RWPE2 (cell line): ENCODE measurements at regions not wholly inside any gene's neighbourhood (a gene's known extent, or its start where the extent isn't known, plus 50 kb on each side); places are given as distances from the start of the nearest gene placed in this dataset.

Source experiments
- ATAC-seq: fragments of 200-7000 bp; cut with Tn5 transposase; 3 replicates; pipeline ENCODE4 v1.9.1; 2021; ENCODE audit warnings: low read depth
- DNase-seq: peaks from one replicate; pipeline ENCODE4 v3.0.0-alpha.2; 2020; ENCODE audit warnings: low spot score
- H3K27ac ChIP-seq: fragments of 450-650 bp; 2 replicates; pipeline ENCODE4 v1.5.1; 2017; ENCODE audit warnings: mild to moderate bottlenecking; ENCODE audit not compliant: poor library complexity, severe bottlenecking
- H3K27me3 ChIP-seq: fragments of 250-450 bp; sonication (Bioruptor Pico); 2 replicates; pipeline ENCODE4 v1.5.1; 2021; ENCODE audit warnings: mild to moderate bottlenecking, moderate library complexity; ENCODE audit not compliant: insufficient read depth, poor library complexity, severe bottlenecking
- H3K36me3 ChIP-seq: fragments of 250-450 bp; sonication (Bioruptor Pico); 2 replicates; pipeline ENCODE4 v1.5.1; 2020; ENCODE audit warnings: low read depth, mild to moderate bottlenecking, moderate library complexity
- H3K4me1 ChIP-seq: fragments of 250-450 bp; sonication (Bioruptor Pico); 2 replicates; pipeline ENCODE4 v1.5.1; 2021; ENCODE audit warnings: mild to moderate bottlenecking, moderate library complexity; ENCODE audit not compliant: insufficient read depth, poor library complexity, severe bottlenecking
- H3K4me3 ChIP-seq: fragments of 250-450 bp; sonication (Bioruptor Pico); 2 replicates; pipeline ENCODE4 v1.5.1; 2021; ENCODE audit warnings: mild to moderate bottlenecking, moderate library complexity; ENCODE audit not compliant: severe bottlenecking
- H3K9me3 ChIP-seq: fragments of 250-450 bp; sonication (Bioruptor Pico); 2 replicates; pipeline ENCODE4 v1.5.1; 2021; ENCODE audit warnings: mild to moderate bottlenecking, moderate library complexity; ENCODE audit not compliant: severe bottlenecking
- CTCF ChIP-seq: fragments of 450-650 bp; IDR thresholded peaks from one replicate; pipeline ENCODE4 v1.5.1; 2017; ENCODE audit warnings: mild to moderate bottlenecking, moderate library complexity; ENCODE audit not compliant: poor library complexity, severe bottlenecking

GRCh38 chr3:69590111-69590510, 149.2 kb upstream of the MITF start:
- ATAC-seq (no peak), DNase-seq (no peak)
- H3K4me1 ChIP-seq: no peaks in the 10 kb centered on the region
- H3K36me3 ChIP-seq: no peaks in the 10 kb centered on the region
- no peak overlapping the region for H3K4me3 ChIP-seq
- no peaks in the 10 kb centered on the region for H3K9me3 ChIP-seq
- no peak overlapping the region for H3K27ac ChIP-seq
- peaks cover 11% of the 10 kb centered on the region for H3K27me3 ChIP-seq
- TF ChIP-seq CTCF: no peak

GRCh38 chr3:69588170-69588569, 151.1 kb upstream of the MITF start:
- Histone ChIP-seq H3K27me3 (peaks cover 22% of the 10 kb centered on the region), H3K27ac (no peak overlapping the region), H3K36me3 (no peaks in the 10 kb centered on the region), H3K4me1 (no peaks in the 10 kb centered on the region), H3K9me3 (no peaks in the 10 kb centered on the region), H3K4me3 (no peak overlapping the region)
- DNase-seq (no peak), ATAC-seq (no peak)
- TF ChIP-seq CTCF: no peak

GRCh38 chr3:69585472-69585871, 153.8 kb upstream of the MITF start:
- DNase-seq: no peak
- H3K4me3 ChIP-seq: no peak overlapping the region
- no peaks in the 10 kb centered on the region for H3K36me3 ChIP-seq
- no peak overlapping the region for H3K27ac ChIP-seq
- H3K27me3 ChIP-seq: peaks cover 23% of the 10 kb centered on the region
- H3K9me3 ChIP-seq: no peaks in the 10 kb centered on the region
- no peak for TF ChIP-seq CTCF
- no peak for ATAC-seq
- no peaks in the 10 kb centered on the region for H3K4me1 ChIP-seq

- no peaks in the 10 kb centered on the region for H3K36me3 ChIP-seq
- no peaks in the 10 kb centered on the region for H3K9me3 ChIP-seq
- no peak for DNase-seq
- TF ChIP-seq CTCF: no peak
- H3K4me3 ChIP-seq: no peak overlapping the region
- H3K27me3 ChIP-seq: peaks cover 19% of the 10 kb centered on the region
- ATAC-seq: no peak
- no peaks in the 10 kb centered on the region for H3K4me1 ChIP-seq
- H3K27ac ChIP-seq: no peak overlapping the region
Observed at GRCh38 chr3:69582044-69582443, 157.2 kb upstream of the MITF start.

GRCh38 chr3:69579306-69580041, 159.8 kb upstream of the MITF start:
- peaks cover 19% of the 10 kb centered on the region for H3K27me3 ChIP-seq
- H3K4me3 ChIP-seq: no peak overlapping the region
- ATAC-seq (no peak), DNase-seq (no peak)
- no peak overlapping the region for H3K27ac ChIP-seq
- TF ChIP-seq CTCF: no peak
- H3K4me1 ChIP-seq: no peaks in the 10 kb centered on the region
- H3K36me3 ChIP-seq: no peaks in the 10 kb centered on the region
- no peaks in the 10 kb centered on the region for H3K9me3 ChIP-seq
